Type B pancreatic cell (in vitro differentiated cells): ENCODE measurements at regions not wholly inside any gene's neighbourhood (a gene's known extent, or its start where the extent isn't known, plus 50 kb on each side); places are given as distances from the start of the nearest gene placed in this dataset.

Experiments
- DNase-seq: peaks from one replicate; pipeline ENCODE4 v3.0.0; 2021; ENCODE audit warnings: mixed read lengths; ENCODE audit not compliant: unreplicated experiment; ENCODE audit errors: extremely low spot score
- H3K27ac Mint-ChIP-seq: 2 replicates; pipeline ENCODE4 v1.8.0; 2021; ENCODE audit warnings: mild to moderate bottlenecking, mixed read lengths
- H3K27me3 Mint-ChIP-seq: 2 replicates; pipeline ENCODE4 v1.8.0; 2021; ENCODE audit warnings: mixed read lengths
- H3K36me3 Mint-ChIP-seq: 2 replicates; pipeline ENCODE4 v1.8.0; 2021; ENCODE audit warnings: mixed read lengths
- H3K4me1 Mint-ChIP-seq: one replicate; pipeline ENCODE4 v1.8.0; 2021; ENCODE audit warnings: mixed read lengths; ENCODE audit not compliant: unreplicated experiment
- H3K4me3 Mint-ChIP-seq: 2 replicates; pipeline ENCODE4 v1.8.0; 2021; ENCODE audit warnings: mild to moderate bottlenecking, mixed read lengths
- H3K9me3 Mint-ChIP-seq: 2 replicates; pipeline ENCODE4 v1.8.0; 2021; ENCODE audit warnings: mixed read lengths
- CTCF ChIP-seq: fragments of 200-600 bp; sonication (generic); conservative IDR thresholded peaks from 2 replicates; pipeline ENCODE4 v1.5.0; 2021; ENCODE audit warnings: antibody characterized with exemption, mild to moderate bottlenecking

- Mint-ChIP-seq H3K9me3 (no peaks in the 10 kb centered on the region), H3K4me1 (peaks cover 20% of the 10 kb centered on the region), H3K36me3 (no peaks in the 10 kb centered on the region)
Observed at GRCh38 chr6:134469702-134470456, 152.0 kb upstream of the SGK1 start.

GRCh38 chr6:134468633-134469032 lies 150.7 kb upstream of the SGK1 start:
- H3K27me3 Mint-ChIP-seq, result no peaks in the 10 kb centered on the region
- H3K9me3 Mint-ChIP-seq, result no peaks in the 10 kb centered on the region
- H3K4me1 Mint-ChIP-seq, result peaks cover 29% of the 10 kb centered on the region
- H3K4me3 Mint-ChIP-seq, result no peak overlapping the region
- DNase-seq, result no peak
- no peaks in the 10 kb centered on the region for H3K36me3 Mint-ChIP-seq
- H3K27ac Mint-ChIP-seq, result no peak overlapping the region
- TF ChIP-seq CTCF, result no peak

More at GRCh38 chr6:134469702-134470456, 152.0 kb upstream of the SGK1 start:
- no peak overlapping the region for H3K4me3 Mint-ChIP-seq
- TF ChIP-seq CTCF, result no peak
- H3K27me3 Mint-ChIP-seq, result no peaks in the 10 kb centered on the region
- no peak overlapping the region for H3K27ac Mint-ChIP-seq
- DNase-seq, result no peak

GRCh38 chr6:134467620-134468019 lies 149.7 kb upstream of the SGK1 start:
- Mint-ChIP-seq H3K27ac (no peak overlapping the region), H3K9me3 (no peaks in the 10 kb centered on the region), H3K36me3 (no peaks in the 10 kb centered on the region), H3K27me3 (no peaks in the 10 kb centered on the region), H3K4me3 (no peak overlapping the region), H3K4me1 (peaks cover 29% of the 10 kb centered on the region)
- no peak for TF ChIP-seq CTCF
- no peak for DNase-seq

- Mint-ChIP-seq H3K9me3 (no peaks in the 10 kb centered on the region), H3K4me1 (peaks cover 29% of the 10 kb centered on the region), H3K4me3 (no peak overlapping the region), H3K36me3 (no peaks in the 10 kb centered on the region), H3K27me3 (no peaks in the 10 kb centered on the region), H3K27ac (no peak overlapping the region)
- DNase-seq, result no peak
- TF ChIP-seq CTCF, result no peak
Observed at GRCh38 chr6:134466771-134467525, 149.0 kb upstream of the SGK1 start.

GRCh38 chr6:134464690-134465411 lies 146.9 kb upstream of the SGK1 start:
- no peak overlapping the region for H3K27ac Mint-ChIP-seq
- H3K36me3 Mint-ChIP-seq, result no peaks in the 10 kb centered on the region
- H3K9me3 Mint-ChIP-seq, result no peaks in the 10 kb centered on the region
- TF ChIP-seq CTCF, result no peak
- no peak overlapping the region for H3K4me3 Mint-ChIP-seq
- peaks cover 29% of the 10 kb centered on the region for H3K4me1 Mint-ChIP-seq
- no peaks in the 10 kb centered on the region for H3K27me3 Mint-ChIP-seq
- no peak for DNase-seq
